ENCODE measurements at regions not wholly inside any gene's neighbourhood (a gene's known extent, or its start where the extent isn't known, plus 50 kb on each side); places are given as distances from the start of the nearest gene placed in this dataset.

DNA sequence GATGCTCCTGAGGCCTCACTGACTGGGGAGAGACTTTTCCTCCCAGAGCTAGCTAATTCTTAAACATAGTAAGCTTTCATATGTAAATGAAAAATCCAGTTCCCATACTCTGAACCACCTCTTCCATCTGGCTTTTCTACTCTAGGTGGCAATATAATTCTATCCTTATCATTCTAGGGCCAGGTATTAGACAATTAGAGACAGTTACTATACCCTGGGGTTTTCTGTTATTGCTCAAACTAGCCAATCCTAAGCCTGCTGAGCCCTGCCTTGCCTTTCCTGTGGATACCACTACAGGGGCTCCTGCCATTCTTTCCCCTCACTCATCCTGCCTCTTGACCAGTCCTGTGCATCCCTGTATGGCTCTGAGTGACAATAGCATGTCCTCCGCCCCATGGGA, 552.0 kb downstream of the STIM2 start:
- TF ChIP-seq, protein P1, sequence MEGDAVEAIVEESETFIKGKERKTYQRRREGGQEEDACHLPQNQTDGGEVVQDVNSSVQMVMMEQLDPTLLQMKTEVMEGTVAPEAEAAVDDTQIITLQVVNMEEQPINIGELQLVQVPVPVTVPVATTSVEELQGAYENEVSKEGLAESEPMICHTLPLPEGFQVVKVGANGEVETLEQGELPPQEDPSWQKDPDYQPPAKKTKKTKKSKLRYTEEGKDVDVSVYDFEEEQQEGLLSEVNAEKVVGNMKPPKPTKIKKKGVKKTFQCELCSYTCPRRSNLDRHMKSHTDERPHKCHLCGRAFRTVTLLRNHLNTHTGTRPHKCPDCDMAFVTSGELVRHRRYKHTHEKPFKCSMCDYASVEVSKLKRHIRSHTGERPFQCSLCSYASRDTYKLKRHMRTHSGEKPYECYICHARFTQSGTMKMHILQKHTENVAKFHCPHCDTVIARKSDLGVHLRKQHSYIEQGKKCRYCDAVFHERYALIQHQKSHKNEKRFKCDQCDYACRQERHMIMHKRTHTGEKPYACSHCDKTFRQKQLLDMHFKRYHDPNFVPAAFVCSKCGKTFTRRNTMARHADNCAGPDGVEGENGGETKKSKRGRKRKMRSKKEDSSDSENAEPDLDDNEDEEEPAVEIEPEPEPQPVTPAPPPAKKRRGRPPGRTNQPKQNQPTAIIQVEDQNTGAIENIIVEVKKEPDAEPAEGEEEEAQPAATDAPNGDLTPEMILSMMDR (IDR thresholded peaks at IDR 0.05): no peak
- no peak for TF ChIP-seq HOXA7 (CRISPR knock-in tag; IDR thresholded peaks at IDR 0.05)
